Fibroblast of the aortic adventitia (primary cell): ENCODE measurements at regions not wholly inside any gene's neighbourhood (a gene's known extent, or its start where the extent isn't known, plus 50 kb on each side); places are given as distances from the start of the nearest gene placed in this dataset.

ENCODE experiments used
- DNase-seq: peaks from one replicate; pipeline ENCODE4 v3.0.0-alpha.2; 2010; ENCODE audit warnings: low read depth
- H3K4me3 ChIP-seq: 2 replicates; pipeline ENCODE4 v1.5.1; 2011; ENCODE audit warnings: low read depth, mild to moderate bottlenecking, control low read depth, low read length, moderate library complexity
- CTCF ChIP-seq: IDR thresholded peaks from 2 replicates; pipeline ENCODE4 v1.5.1; 2011; ENCODE audit warnings: mild to moderate bottlenecking, low read length, control low read depth, inconsistent platforms; ENCODE audit not compliant: insufficient read depth

- no peak for TF ChIP-seq CTCF
- no peak for DNase-seq
- H3K4me3 ChIP-seq: no peak overlapping the region
Measured at GRCh38 chr10:130244928-130245495, 108.8 kb downstream of the GLRX3 start.

GRCh38 chr10:130246113-130246512 is 109.9 kb downstream of the GLRX3 start:
- TF ChIP-seq CTCF: no peak
- H3K4me3 ChIP-seq: no peak overlapping the region
- DNase-seq: no peak

- no peak for TF ChIP-seq CTCF
- H3K4me3 ChIP-seq: no peak overlapping the region
- DNase-seq: no peak
Measured at GRCh38 chr10:130250127-130250526, 113.9 kb downstream of the GLRX3 start.

GRCh38 chr10:130251766-130252165 is 115.6 kb downstream of the GLRX3 start:
- no peak overlapping the region for H3K4me3 ChIP-seq
- DNase-seq: no peak
- TF ChIP-seq CTCF: no peak

GRCh38 chr10:130254243-130254642 is 118.1 kb downstream of the GLRX3 start:
- no peak for DNase-seq
- no peak overlapping the region for H3K4me3 ChIP-seq
- no peak for TF ChIP-seq CTCF

- TF ChIP-seq CTCF: no peak
- DNase-seq: no peak
- no peak overlapping the region for H3K4me3 ChIP-seq
Measured at GRCh38 chr10:130254662-130255061, 118.5 kb downstream of the GLRX3 start.

- H3K4me3 ChIP-seq: no peak overlapping the region
- DNase-seq: no peak
- TF ChIP-seq CTCF: no peak
Measured at GRCh38 chr10:130255777-130256176, 119.6 kb downstream of the GLRX3 start.
